IgD-negative memory B cell (primary cell): ENCODE measurements at regions not wholly inside any gene's neighbourhood (a gene's known extent, or its start where the extent isn't known, plus 50 kb on each side); places are given as distances from the start of the nearest gene placed in this dataset.

Source experiments
- H3K27ac Mint-ChIP-seq, 3 donors: one replicate each; pipeline ENCODE4 v1.8.0; 2020 to 2022; ENCODE audit warnings: mild to moderate bottlenecking in 3 of 3, mixed read lengths in 3 of 3, moderate library complexity in 1 of 3
- H3K27me3 Mint-ChIP-seq: one replicate; pipeline ENCODE4 v1.8.0; 2021; ENCODE audit warnings: mixed read lengths
- H3K36me3 Mint-ChIP-seq: one replicate; pipeline ENCODE4 v1.8.0; 2020; ENCODE audit warnings: mild to moderate bottlenecking, mixed read lengths
- H3K4me1 Mint-ChIP-seq, 3 donors: one replicate each; pipeline ENCODE4 v1.8.0; 2020 to 2022; ENCODE audit warnings: mixed read lengths in 3 of 3, mild to moderate bottlenecking in 1 of 3
- H3K4me3 Mint-ChIP-seq, 4 donors: one replicate each; pipeline ENCODE4 v1.8.0; 2020 to 2022; ENCODE audit warnings: mild to moderate bottlenecking in 4 of 4, mixed read lengths in 4 of 4, moderate library complexity in 3 of 4
- H3K9me3 Mint-ChIP-seq, 3 donors: one replicate each; pipeline ENCODE4 v1.8.0; 2020 to 2021; ENCODE audit warnings: mixed read lengths in 3 of 3, mild to moderate bottlenecking in 1 of 3

DNA sequence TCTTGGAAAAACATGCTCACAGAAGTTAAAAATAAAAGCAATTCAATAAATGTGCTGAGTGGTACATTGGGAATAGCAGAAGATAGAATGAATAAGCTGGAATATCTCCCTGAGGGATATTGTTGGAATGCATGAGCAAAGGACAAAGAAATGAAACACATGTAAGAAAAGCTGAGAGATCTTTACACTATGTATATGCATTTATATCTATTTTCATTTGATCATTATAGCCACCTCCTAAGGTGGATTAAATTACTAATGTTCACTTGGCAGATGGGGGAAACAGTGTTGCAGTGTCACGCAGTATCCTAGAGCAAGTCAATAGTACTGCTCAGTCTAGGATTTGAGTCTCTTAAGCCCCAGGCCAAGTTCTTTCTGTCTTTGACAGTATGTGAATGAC is 542.0 kb upstream of the MARCKS start:
- H3K27me3 Mint-ChIP-seq = no peaks in the 10 kb centered on the region
- H3K36me3 Mint-ChIP-seq = no peaks in the 10 kb centered on the region
- no peaks in the 10 kb centered on the region for H3K4me1 Mint-ChIP-seq
- no peak overlapping the region for H3K4me3 Mint-ChIP-seq
- no peaks in the 10 kb centered on the region for H3K9me3 Mint-ChIP-seq
- no peak overlapping the region for H3K27ac Mint-ChIP-seq

DNA sequence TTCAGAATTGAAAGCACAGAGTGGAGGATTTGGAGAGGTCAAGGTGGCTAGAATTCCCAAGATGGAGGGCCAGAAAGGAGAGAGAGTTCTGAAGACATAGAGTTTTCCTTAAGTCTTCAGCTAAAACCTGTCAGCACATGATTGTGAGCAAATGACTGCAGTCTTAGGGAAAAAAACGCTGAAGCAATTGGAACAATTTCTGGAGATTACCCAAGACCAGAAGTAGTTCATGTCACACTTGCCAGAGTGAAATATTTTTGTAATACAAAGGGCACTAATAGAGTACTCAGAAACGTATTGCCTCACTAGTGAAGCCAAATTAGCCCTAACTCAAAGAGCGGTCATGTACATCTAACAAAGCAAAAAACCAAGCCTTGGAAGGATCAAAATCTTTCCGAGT is 541.3 kb upstream of the MARCKS start:
- peaks cover 0 to 1% (median 0%) of the 10 kb centered on the region in 3 donors for H3K9me3 Mint-ChIP-seq
- H3K4me1 Mint-ChIP-seq = no peaks in the 10 kb centered on the region
- no peaks in the 10 kb centered on the region for H3K27me3 Mint-ChIP-seq
- no peaks in the 10 kb centered on the region for H3K36me3 Mint-ChIP-seq
- H3K4me3 Mint-ChIP-seq = no peak overlapping the region
- H3K27ac Mint-ChIP-seq = no peak overlapping the region

GRCh38 chr6:113317442-113317841 is 539.7 kb upstream of the MARCKS start:
- no peaks in the 10 kb centered on the region for H3K27me3 Mint-ChIP-seq
- no peaks in the 10 kb centered on the region for H3K4me1 Mint-ChIP-seq
- peaks cover 0 to 2% (median 1%) of the 10 kb centered on the region in 3 donors for H3K9me3 Mint-ChIP-seq
- H3K36me3 Mint-ChIP-seq = no peaks in the 10 kb centered on the region
- H3K27ac Mint-ChIP-seq = no peak overlapping the region
- no peak overlapping the region for H3K4me3 Mint-ChIP-seq

DNA sequence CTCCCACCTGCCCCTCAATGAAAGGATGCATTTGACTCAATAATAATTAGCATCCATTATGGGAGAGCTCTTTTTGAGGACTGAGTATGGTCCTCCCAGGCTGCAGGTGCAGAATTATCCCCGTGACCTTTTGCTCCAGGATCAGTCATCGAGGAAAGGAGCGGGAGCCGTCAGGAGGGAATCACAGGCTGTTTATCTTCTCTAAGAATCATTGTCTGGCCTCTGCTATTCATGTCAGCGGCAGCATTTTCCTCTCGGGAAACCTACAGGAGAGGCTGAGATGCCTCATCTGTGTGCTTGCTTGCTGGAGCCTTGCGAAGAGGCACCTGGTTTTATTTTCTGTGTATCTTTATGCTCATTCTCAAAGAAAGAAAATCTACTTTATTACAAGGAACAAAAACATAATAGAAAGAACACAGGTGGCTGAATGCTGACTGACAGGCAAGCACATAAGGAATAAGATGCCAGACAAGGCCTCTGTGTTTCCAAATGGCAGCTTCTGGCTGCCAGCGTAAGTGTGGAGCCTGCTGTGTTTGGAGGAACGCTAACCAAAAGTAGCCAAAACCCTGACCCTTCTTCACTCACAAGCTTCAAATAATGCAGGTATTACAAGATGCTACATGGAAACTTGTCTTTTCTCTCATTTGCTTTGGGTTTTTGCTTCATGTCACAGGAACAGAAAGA is 539.1 kb upstream of the MARCKS start:
- Mint-ChIP-seq H3K36me3 (no peaks in the 10 kb centered on the region), H3K4me3 (no peak overlapping the region), H3K27ac (no peak overlapping the region), H3K4me1 (no peaks in the 10 kb centered on the region), H3K27me3 (no peaks in the 10 kb centered on the region), H3K9me3 (peaks cover 0 to 2% (median 1%) of the 10 kb centered on the region in 3 donors)

DNA sequence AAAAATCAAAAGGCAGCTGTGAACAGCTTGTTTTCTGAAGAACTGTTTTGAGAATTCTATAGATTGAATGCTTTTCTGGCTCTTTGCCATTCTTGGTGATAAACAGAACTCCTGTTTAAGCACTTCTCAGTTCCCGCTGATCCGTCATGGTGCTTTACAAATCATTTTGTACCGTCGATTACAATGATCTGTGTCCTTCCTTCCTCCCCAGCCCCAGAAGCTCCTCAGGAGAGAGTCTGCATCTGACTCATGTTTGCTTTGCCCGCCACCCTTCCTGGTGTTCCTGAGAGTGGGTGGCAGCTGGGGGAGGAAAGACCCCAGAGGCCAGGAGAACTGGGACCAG is 538.6 kb upstream of the MARCKS start:
- Mint-ChIP-seq H3K36me3 (no peaks in the 10 kb centered on the region), H3K27ac (no peak overlapping the region), H3K4me1 (no peaks in the 10 kb centered on the region)

GRCh38 chr6:113320653-113321052 is 536.5 kb upstream of the MARCKS start:
- H3K27me3 Mint-ChIP-seq = no peaks in the 10 kb centered on the region

More for the DNA sequence above, 538.6 kb upstream of the MARCKS start:
- Mint-ChIP-seq H3K27me3 (no peaks in the 10 kb centered on the region), H3K4me3 (no peak overlapping the region), H3K9me3 (peaks cover 0 to 2% (median 1%) of the 10 kb centered on the region in 3 donors)

DNA sequence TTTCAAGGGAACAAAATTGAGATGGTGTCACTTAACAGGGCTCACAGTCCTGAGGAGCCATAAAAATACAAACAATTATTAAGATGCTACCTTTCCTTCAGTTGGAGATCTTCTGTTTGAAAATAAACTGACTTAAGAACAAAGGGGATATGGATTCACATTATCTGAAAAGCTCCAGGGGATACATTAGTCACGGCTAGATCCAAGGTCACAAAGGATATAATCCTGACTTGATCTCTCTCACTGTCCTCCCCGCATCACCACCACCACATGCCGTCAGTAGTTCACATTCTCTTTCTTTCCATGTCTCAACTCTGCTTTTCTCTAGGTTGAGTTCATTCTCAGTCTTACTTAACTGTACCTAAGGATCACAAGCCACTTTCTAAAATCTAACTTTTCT is 530.4 kb upstream of the MARCKS start:
- no peaks in the 10 kb centered on the region for H3K36me3 Mint-ChIP-seq
- no peaks in the 10 kb centered on the region for H3K4me1 Mint-ChIP-seq
- H3K9me3 Mint-ChIP-seq = peaks cover 0 to 2% (median 0%) of the 10 kb centered on the region in 3 donors
- no peak overlapping the region for H3K4me3 Mint-ChIP-seq
- peaks cover 3% of the 10 kb centered on the region for H3K27me3 Mint-ChIP-seq
- H3K27ac Mint-ChIP-seq = no peak overlapping the region

More at GRCh38 chr6:113320653-113321052, 536.5 kb upstream of the MARCKS start:
- H3K36me3 Mint-ChIP-seq = no peaks in the 10 kb centered on the region
- H3K27ac Mint-ChIP-seq = no peak overlapping the region
- H3K9me3 Mint-ChIP-seq = peaks cover 0 to 2% (median 1%) of the 10 kb centered on the region in 3 donors
- H3K4me1 Mint-ChIP-seq = no peaks in the 10 kb centered on the region
- no peak overlapping the region for H3K4me3 Mint-ChIP-seq

- Mint-ChIP-seq H3K9me3 (peaks cover 0 to 2% (median 1%) of the 10 kb centered on the region in 3 donors), H3K4me3 (no peak overlapping the region), H3K36me3 (no peaks in the 10 kb centered on the region), H3K4me1 (no peaks in the 10 kb centered on the region), H3K27me3 (peaks cover 3% of the 10 kb centered on the region), H3K27ac (no peak overlapping the region)
Measured at GRCh38 chr6:113328886-113329381, 528.2 kb upstream of the MARCKS start.

DNA sequence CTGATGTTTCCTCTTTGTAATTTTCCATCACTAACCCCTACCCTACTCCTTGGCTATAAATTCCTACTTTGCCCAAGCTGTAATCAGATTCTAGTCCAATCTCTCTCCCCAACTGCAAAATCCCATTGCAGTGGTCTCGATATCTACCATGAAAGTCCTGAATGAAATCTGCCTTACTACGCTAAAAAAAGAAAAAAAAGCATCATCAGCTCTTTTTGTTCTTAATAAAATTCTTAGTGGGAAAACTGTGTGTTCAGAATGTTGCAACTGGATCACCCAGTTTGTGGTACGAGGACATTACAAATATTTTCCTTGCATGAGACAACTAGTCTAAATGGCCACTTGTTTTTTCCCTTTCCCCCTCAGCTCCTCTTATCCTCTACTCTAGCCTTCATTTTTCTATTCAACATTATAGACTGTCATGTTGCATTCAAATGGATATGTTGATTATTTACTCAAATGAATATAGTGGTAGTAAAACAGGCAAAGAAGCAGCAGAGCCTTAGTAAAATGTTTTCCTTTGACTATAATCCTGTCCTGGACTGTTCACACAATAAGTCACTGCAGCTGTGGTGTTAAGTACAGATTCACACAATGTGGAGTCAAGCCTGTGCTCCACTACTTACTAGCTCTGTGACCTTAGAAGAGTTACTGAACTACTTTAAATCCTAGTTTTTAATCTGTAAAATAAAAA is 527.1 kb upstream of the MARCKS start:
- Mint-ChIP-seq H3K9me3 (peaks cover 0 to 2% (median 1%) of the 10 kb centered on the region in 3 donors), H3K4me1 (no peaks in the 10 kb centered on the region), H3K36me3 (no peaks in the 10 kb centered on the region), H3K27ac (no peak overlapping the region), H3K27me3 (peaks cover 3% of the 10 kb centered on the region), H3K4me3 (no peak overlapping the region)

GRCh38 chr6:113330636-113330946 is 526.6 kb upstream of the MARCKS start:
- Mint-ChIP-seq H3K36me3 (peaks cover 3% of the 10 kb centered on the region), H3K4me3 (no peak overlapping the region), H3K4me1 (no peaks in the 10 kb centered on the region), H3K27me3 (peaks cover 3% of the 10 kb centered on the region), H3K9me3 (peaks cover 0 to 2% (median 1%) of the 10 kb centered on the region in 3 donors), H3K27ac (no peak overlapping the region)

DNA sequence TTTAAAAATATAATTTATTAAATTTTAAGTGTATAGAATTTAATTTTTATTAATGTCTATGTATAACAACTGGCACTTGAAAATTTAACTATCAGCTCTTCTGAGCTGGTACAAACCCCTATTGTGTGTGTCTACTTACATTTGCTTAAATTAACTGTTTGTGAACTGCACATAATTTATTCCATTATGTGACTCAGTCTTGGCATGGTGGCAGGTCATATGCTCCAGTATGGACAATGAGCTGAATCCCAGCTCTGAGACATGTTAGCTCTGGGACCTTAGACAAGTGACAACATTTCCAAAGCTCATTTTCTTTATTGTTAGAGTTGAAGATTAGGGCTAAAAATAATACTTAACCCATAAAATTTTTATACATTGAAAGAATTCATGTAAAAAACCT is 526.1 kb upstream of the MARCKS start:
- H3K27ac Mint-ChIP-seq = no peak overlapping the region
- H3K36me3 Mint-ChIP-seq = peaks cover 5% of the 10 kb centered on the region
- no peak overlapping the region for H3K4me3 Mint-ChIP-seq
- peaks cover 3% of the 10 kb centered on the region for H3K27me3 Mint-ChIP-seq
- H3K9me3 Mint-ChIP-seq = peaks cover 0 to 2% (median 1%) of the 10 kb centered on the region in 3 donors
- no peaks in the 10 kb centered on the region for H3K4me1 Mint-ChIP-seq

- H3K27me3 Mint-ChIP-seq = peaks cover 7% of the 10 kb centered on the region
- no peak overlapping the region for H3K27ac Mint-ChIP-seq
- H3K36me3 Mint-ChIP-seq = peaks cover 5% of the 10 kb centered on the region
- peaks cover 0 to 4% (median 0%) of the 10 kb centered on the region in 3 donors for H3K9me3 Mint-ChIP-seq
- H3K4me3 Mint-ChIP-seq = no peak overlapping the region
- peaks cover 3 to 5% (median 4%) of the 10 kb centered on the region in 3 donors for H3K4me1 Mint-ChIP-seq
Measured at GRCh38 chr6:113338644-113339043, 518.5 kb upstream of the MARCKS start.

DNA sequence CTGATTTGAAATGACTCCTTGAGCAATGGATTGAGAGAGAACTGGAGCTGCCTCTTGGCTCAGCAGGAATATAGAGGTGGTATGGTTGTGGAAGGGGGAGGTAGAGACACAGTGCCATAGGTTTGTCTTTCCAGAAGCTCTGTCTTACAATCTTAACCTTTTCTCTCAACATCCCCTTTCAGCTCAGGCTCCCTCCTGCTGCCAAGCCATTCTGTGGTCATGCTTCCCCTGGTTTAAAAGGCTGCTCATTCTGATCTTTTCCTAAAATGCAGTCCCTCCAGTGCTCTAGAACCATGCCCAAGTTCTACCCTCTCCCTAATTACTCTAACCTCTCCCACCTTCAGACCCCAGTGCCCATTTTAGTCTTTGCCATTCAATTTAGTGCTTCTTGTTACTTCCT is 517.9 kb upstream of the MARCKS start:
- Mint-ChIP-seq H3K27me3 (peaks cover 7% of the 10 kb centered on the region), H3K9me3 (peaks cover 0 to 4% (median 0%) of the 10 kb centered on the region in 3 donors), H3K4me1 (peaks cover 3 to 5% (median 4%) of the 10 kb centered on the region in 3 donors), H3K4me3 (no peak overlapping the region), H3K27ac (no peak overlapping the region), H3K36me3 (peaks cover 5% of the 10 kb centered on the region)

- H3K4me3 Mint-ChIP-seq = peak overlapping the region in 3 of 4 donors; percentile 14 to 78 (median 67)
- H3K36me3 Mint-ChIP-seq = peaks cover 4% of the 10 kb centered on the region
- H3K27ac Mint-ChIP-seq = no peak overlapping the region
- peaks cover 7% of the 10 kb centered on the region for H3K27me3 Mint-ChIP-seq
- peaks cover 0 to 4% (median 0%) of the 10 kb centered on the region in 3 donors for H3K9me3 Mint-ChIP-seq
- H3K4me1 Mint-ChIP-seq = peaks cover 3 to 5% (median 4%) of the 10 kb centered on the region in 3 donors
Measured at GRCh38 chr6:113340371-113340770, 516.8 kb upstream of the MARCKS start.

- peaks cover 3 to 5% (median 4%) of the 10 kb centered on the region in 3 donors for H3K4me1 Mint-ChIP-seq
- H3K27ac Mint-ChIP-seq = no peak overlapping the region
- no peak overlapping the region for H3K4me3 Mint-ChIP-seq
- H3K27me3 Mint-ChIP-seq = peaks cover 7% of the 10 kb centered on the region
- H3K36me3 Mint-ChIP-seq = no peaks in the 10 kb centered on the region
- H3K9me3 Mint-ChIP-seq = no peaks in the 10 kb centered on the region
Measured at GRCh38 chr6:113343940-113344339, 513.2 kb upstream of the MARCKS start.

- Mint-ChIP-seq H3K36me3 (no peaks in the 10 kb centered on the region), H3K27me3 (peaks cover 5% of the 10 kb centered on the region), H3K4me1 (peaks cover 3 to 5% (median 4%) of the 10 kb centered on the region in 3 donors), H3K9me3 (no peaks in the 10 kb centered on the region), H3K27ac (no peak overlapping the region), H3K4me3 (no peak overlapping the region)
Measured at GRCh38 chr6:113344969-113345368, 512.2 kb upstream of the MARCKS start.
